Activated CD4-positive, alpha-beta T cell treated with anti-CD3 and anti-CD28 coated beads, Interleukin-10, Interleukin-2, amounts not matched to agents 100 ng/mL and 50 ng/mL, durations not matched to agents 16 hours and 8 hours (primary cell): ENCODE measurements at regions not wholly inside any gene's neighbourhood (a gene's known extent, or its start where the extent isn't known, plus 50 kb on each side); places are given as distances from the start of the nearest gene placed in this dataset.

Experiments
- DNase-seq: peaks from one replicate; pipeline ENCODE4 v3.0.0-alpha.2; 2020

DNA sequence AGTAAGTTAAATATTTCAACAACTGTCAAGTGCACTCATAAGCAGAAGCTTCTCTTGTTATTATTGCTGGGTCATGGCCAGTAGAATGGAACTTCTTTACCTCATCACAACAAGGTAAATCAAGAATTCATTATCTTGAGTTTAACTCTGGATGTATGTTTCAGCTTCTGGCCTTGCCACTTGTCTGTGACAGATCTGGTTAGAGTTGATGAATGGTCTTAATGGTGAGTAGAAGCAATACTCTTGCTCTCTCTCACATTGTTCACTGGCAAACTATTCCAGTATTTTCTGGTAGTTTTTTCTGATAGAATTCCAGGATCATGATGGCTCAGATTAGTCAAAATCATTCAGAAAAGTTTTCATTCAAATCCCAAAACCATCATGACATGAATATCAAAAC lies 51.3 kb upstream of the NR4A2 start:
- DNase-seq: no peak

DNA sequence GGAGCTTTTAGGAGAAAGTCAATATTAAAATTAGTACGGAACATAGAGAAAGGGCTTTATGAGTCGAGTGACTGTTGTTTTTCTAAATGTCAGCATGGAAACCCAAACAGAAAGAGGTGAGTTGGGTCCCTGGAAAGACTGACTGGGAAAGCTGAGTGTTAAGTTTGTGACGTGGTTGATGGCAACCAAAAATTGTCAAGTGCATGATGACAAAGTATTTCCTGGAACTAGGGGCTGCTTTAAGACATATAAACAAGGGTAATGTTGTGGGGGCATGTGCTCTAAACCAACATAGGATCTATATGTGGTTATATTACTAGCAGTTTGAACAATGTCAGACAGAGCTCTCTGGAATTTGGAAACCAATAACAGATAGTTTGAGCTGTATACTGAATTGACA lies 50.9 kb upstream of the GPD2 start:
- peak; percentile 29 for DNase-seq
